ENCODE measurements at regions not wholly inside any gene's neighbourhood (a gene's known extent, or its start where the extent isn't known, plus 50 kb on each side); places are given as distances from the start of the nearest gene placed in this dataset.

GRCh38 chr20:48483334-48484066 is 344.3 kb downstream of the PREX1 start:
- Histone ChIP-seq H4K20me1 (no peaks in the 10 kb centered on the region), H3K9me3 (no peaks in the 10 kb centered on the region), H3K27ac (no peak overlapping the region), H3K4me2 (no peak overlapping the region), H3K27me3 (no peaks in the 10 kb centered on the region), H3K36me3 (no peaks in the 10 kb centered on the region), H3K9ac (no peak overlapping the region), H3K4me3 (no peak overlapping the region), H3K4me1 (peaks cover 10% of the 10 kb centered on the region)
- TF ChIP-seq Cebpa-rat (IDR thresholded peaks at IDR 0.05) = no peak

GRCh38 chr20:48482790-48483189 is 345.0 kb downstream of the PREX1 start:
- Histone ChIP-seq H3K4me3 (no peak overlapping the region), H3K4me2 (no peak overlapping the region), H3K9ac (no peak overlapping the region), H3K9me3 (no peaks in the 10 kb centered on the region), H3K27ac (no peak overlapping the region), H3K36me3 (no peaks in the 10 kb centered on the region), H3K4me1 (peaks cover 3% of the 10 kb centered on the region; the same call in 1 of the 2 replicates), H3K27me3 (no peaks in the 10 kb centered on the region), H4K20me1 (no peaks in the 10 kb centered on the region)
- no peak for TF ChIP-seq Cebpa-rat (IDR thresholded peaks at IDR 0.05)

GRCh38 chr20:48480216-48480772 is 347.5 kb downstream of the PREX1 start:
- TF ChIP-seq Cebpa-rat (IDR thresholded peaks at IDR 0.05) = no peak
- Histone ChIP-seq H3K9me3 (no peaks in the 10 kb centered on the region), H3K4me3 (no peak overlapping the region), H3K36me3 (no peaks in the 10 kb centered on the region), H3K27me3 (no peaks in the 10 kb centered on the region), H3K4me1 (no peaks in the 10 kb centered on the region), H3K9ac (no peak overlapping the region), H4K20me1 (no peaks in the 10 kb centered on the region), H3K4me2 (no peak overlapping the region), H3K27ac (no peak overlapping the region)

- Histone ChIP-seq H3K9me3 (no peaks in the 10 kb centered on the region), H3K4me3 (no peak overlapping the region), H3K9ac (no peak overlapping the region), H4K20me1 (no peaks in the 10 kb centered on the region), H3K27ac (no peak overlapping the region), H3K36me3 (no peaks in the 10 kb centered on the region), H3K4me1 (no peaks in the 10 kb centered on the region), H3K4me2 (no peak overlapping the region), H3K27me3 (no peaks in the 10 kb centered on the region)
- TF ChIP-seq Cebpa-rat (IDR thresholded peaks at IDR 0.05) = no peak
These were observed 348.8 kb downstream of the PREX1 start for GRCh38 chr20:48478806-48479585.

GRCh38 chr20:48478370-48478769 is 349.4 kb downstream of the PREX1 start:
- TF ChIP-seq Cebpa-rat (IDR thresholded peaks at IDR 0.05) = no peak
- no peak overlapping the region for H3K27ac ChIP-seq
- H3K27me3 ChIP-seq = no peaks in the 10 kb centered on the region

GRCh38 chr20:48476854-48477253 is 350.9 kb downstream of the PREX1 start:
- H3K9me3 ChIP-seq = no peaks in the 10 kb centered on the region
- no peak overlapping the region for H3K9ac ChIP-seq
- no peak overlapping the region for H3K27ac ChIP-seq
- no peak overlapping the region for H3K4me3 ChIP-seq
- peaks cover 6% of the 10 kb centered on the region for H3K4me1 ChIP-seq
- H3K27me3 ChIP-seq = no peaks in the 10 kb centered on the region
- TF ChIP-seq Cebpa-rat (IDR thresholded peaks at IDR 0.05) = no peak
- no peaks in the 10 kb centered on the region for H3K36me3 ChIP-seq
- no peak overlapping the region for H3K4me2 ChIP-seq
- H4K20me1 ChIP-seq = no peaks in the 10 kb centered on the region

More at GRCh38 chr20:48478370-48478769, 349.4 kb downstream of the PREX1 start:
- H3K9ac ChIP-seq = no peak overlapping the region
- H3K4me3 ChIP-seq = no peak overlapping the region
- H3K9me3 ChIP-seq = no peaks in the 10 kb centered on the region
- H3K4me1 ChIP-seq = no peaks in the 10 kb centered on the region
- H3K4me2 ChIP-seq = no peak overlapping the region
- H4K20me1 ChIP-seq = no peaks in the 10 kb centered on the region
- no peaks in the 10 kb centered on the region for H3K36me3 ChIP-seq

- Histone ChIP-seq H3K9ac (no peak overlapping the region), H3K27me3 (no peaks in the 10 kb centered on the region), H3K36me3 (no peaks in the 10 kb centered on the region), H3K9me3 (no peaks in the 10 kb centered on the region), H3K27ac (no peak overlapping the region), H3K4me1 (peaks cover 27% of the 10 kb centered on the region), H4K20me1 (no peaks in the 10 kb centered on the region), H3K4me2 (no peak overlapping the region), H3K4me3 (no peak overlapping the region)
- TF ChIP-seq Cebpa-rat (IDR thresholded peaks at IDR 0.05) = no peak
These were observed 353.8 kb downstream of the PREX1 start for GRCh38 chr20:48474022-48474421.

GRCh38 chr20:48471759-48472408 is 355.9 kb downstream of the PREX1 start:
- H3K9ac ChIP-seq = no peak overlapping the region
- H3K36me3 ChIP-seq = no peaks in the 10 kb centered on the region
- H3K27me3 ChIP-seq = no peaks in the 10 kb centered on the region
- no peak overlapping the region for H3K4me3 ChIP-seq
- no peak for TF ChIP-seq Cebpa-rat (IDR thresholded peaks at IDR 0.05)
- no peak overlapping the region for H3K27ac ChIP-seq
- H3K4me2 ChIP-seq = peak overlapping the region; percentile 68
- H3K9me3 ChIP-seq = no peaks in the 10 kb centered on the region
- no peaks in the 10 kb centered on the region for H4K20me1 ChIP-seq
- H3K4me1 ChIP-seq = peaks cover 36% of the 10 kb centered on the region

- no peak overlapping the region for H3K27ac ChIP-seq
- H4K20me1 ChIP-seq = no peaks in the 10 kb centered on the region
- H3K4me1 ChIP-seq = peaks cover 36% of the 10 kb centered on the region
- peak overlapping the region; percentile 68 for H3K4me2 ChIP-seq
- H3K27me3 ChIP-seq = no peaks in the 10 kb centered on the region
- H3K9ac ChIP-seq = no peak overlapping the region
- H3K9me3 ChIP-seq = no peaks in the 10 kb centered on the region
- no peaks in the 10 kb centered on the region for H3K36me3 ChIP-seq
- no peak overlapping the region for H3K4me3 ChIP-seq
- TF ChIP-seq Cebpa-rat (IDR thresholded peaks at IDR 0.05) = no peak
These were observed 356.6 kb downstream of the PREX1 start for GRCh38 chr20:48471176-48471575.

All from BLaER1 (cell line).